GM23338 (cell line): ENCODE measurements at regions not wholly inside any gene's neighbourhood (a gene's known extent, or its start where the extent isn't known, plus 50 kb on each side); places are given as distances from the start of the nearest gene placed in this dataset.

ENCODE experiments used
- CREB1 ChIP-seq: fragments of 250-450 bp; sonication (Bioruptor Pico); IDR thresholded peaks from 2 replicates; pipeline ENCODE4 v1.5.0; 2020; ENCODE audit warnings: low read depth, mild to moderate bottlenecking, moderate library complexity
- CTCF ChIP-seq, 2 experiments: fragments of 200-600 bp in 1 of 2; sonication (generic) in 1 of 2; conservative IDR thresholded peaks; 2 replicates each; pipeline versions ENCODE4 v1.5.1 to v1.6.1; 2016 to 2017; ENCODE audit warnings: antibody characterized with exemption in 2 of 2, low read depth in 2 of 2, mild to moderate bottlenecking in 2 of 2, moderate library complexity in 1 of 2
- EZH2 ChIP-seq: fragments of 200-600 bp; sonication (generic); IDR thresholded peaks from one replicate; pipeline ENCODE4 v1.8.0; 2017; ENCODE audit warnings: antibody characterized with exemption, mild to moderate bottlenecking, low read depth; ENCODE audit not compliant: unreplicated experiment
- EZH2phosphoT487 ChIP-seq: fragments of 200-600 bp; sonication (generic); IDR thresholded peaks from one replicate; pipeline ENCODE4 v1.8.1; 2018; ENCODE audit warnings: antibody characterized with exemption; ENCODE audit not compliant: unreplicated experiment
- POLR2AphosphoS5 ChIP-seq: IDR thresholded peaks from 2 replicates; pipeline ENCODE4 v1.6.1; 2016; ENCODE audit warnings: antibody characterized with exemption, low read depth
- REST ChIP-seq: IDR thresholded peaks from one replicate; pipeline ENCODE4 v1.6.1; 2018; ENCODE audit warnings: antibody characterized with exemption; ENCODE audit not compliant: unreplicated experiment
- ZNF331 ChIP-seq: fragments of 250-450 bp; sonication (Bioruptor Pico); IDR thresholded peaks from 2 replicates; pipeline ENCODE4 v1.5.0; 2020; ENCODE audit warnings: low read depth, mild to moderate bottlenecking, moderate library complexity

DNA sequence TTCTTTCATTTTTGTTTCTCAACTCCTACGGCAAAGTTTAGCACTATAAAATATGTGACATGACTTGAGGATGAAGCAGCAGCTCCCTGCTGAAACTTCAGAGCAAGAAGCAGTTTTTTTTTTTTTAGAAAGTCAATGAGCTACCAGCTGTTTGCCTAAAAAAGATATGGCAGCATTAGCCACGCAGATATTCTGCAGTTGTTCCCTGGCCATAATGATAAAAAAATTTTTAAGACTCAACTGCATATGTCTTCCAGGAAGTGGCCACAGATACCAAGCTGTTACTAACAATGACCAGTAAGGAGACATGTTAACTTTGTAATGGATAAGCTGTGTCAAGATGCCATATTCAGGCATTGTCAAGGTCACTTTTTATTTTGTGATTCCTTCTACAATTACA is 319.6 kb upstream of the CDH11 start:
- TF ChIP-seq CTCF (conservative IDR thresholded peaks at IDR 0.05; ENCODE audit: low read depth in 2 of 2) (no peak), POLR2AphosphoS5 (no peak), CREB1 (CRISPR knock-in tag) (no peak), EZH2 (no peak), EZH2phosphoT487 (no peak), REST (no peak), ZNF331 (CRISPR knock-in tag) (no peak)
